Endothelial cell (in vitro differentiated cells): ENCODE measurements at regions not wholly inside any gene's neighbourhood (a gene's known extent, or its start where the extent isn't known, plus 50 kb on each side); places are given as distances from the start of the nearest gene placed in this dataset.

Experiments used
- DNase-seq: peaks from one replicate; pipeline ENCODE4 v3.0.0; 2021; ENCODE audit warnings: low spot score
- H3K27ac Mint-ChIP-seq: one replicate; pipeline ENCODE4 v1.8.0; 2021; ENCODE audit warnings: mixed read lengths, inconsistent platforms; ENCODE audit not compliant: unreplicated experiment
- H3K27me3 Mint-ChIP-seq: one replicate; pipeline ENCODE4 v1.8.0; 2021; ENCODE audit warnings: mild to moderate bottlenecking, moderate library complexity, mixed read lengths, inconsistent platforms; ENCODE audit not compliant: unreplicated experiment
- H3K36me3 Mint-ChIP-seq: one replicate; pipeline ENCODE4 v1.8.0; 2021; ENCODE audit warnings: mild to moderate bottlenecking, low read depth, mixed read lengths, inconsistent platforms; ENCODE audit not compliant: unreplicated experiment
- H3K4me1 Mint-ChIP-seq: one replicate; pipeline ENCODE4 v1.8.0; 2021; ENCODE audit warnings: mild to moderate bottlenecking, mixed read lengths, inconsistent platforms; ENCODE audit not compliant: unreplicated experiment
- H3K4me3 Mint-ChIP-seq: one replicate; pipeline ENCODE4 v1.8.0; 2021; ENCODE audit warnings: mild to moderate bottlenecking, mixed read lengths, inconsistent platforms; ENCODE audit not compliant: unreplicated experiment
- H3K9me3 Mint-ChIP-seq: one replicate; pipeline ENCODE4 v1.8.0; 2021; ENCODE audit warnings: mixed read lengths, inconsistent platforms; ENCODE audit not compliant: unreplicated experiment
- CTCF ChIP-seq: fragments of 200-600 bp; sonication (generic); IDR thresholded peaks from one replicate; pipeline ENCODE4 v1.5.0; 2021; ENCODE audit warnings: antibody characterized with exemption; ENCODE audit not compliant: unreplicated experiment

DNA sequence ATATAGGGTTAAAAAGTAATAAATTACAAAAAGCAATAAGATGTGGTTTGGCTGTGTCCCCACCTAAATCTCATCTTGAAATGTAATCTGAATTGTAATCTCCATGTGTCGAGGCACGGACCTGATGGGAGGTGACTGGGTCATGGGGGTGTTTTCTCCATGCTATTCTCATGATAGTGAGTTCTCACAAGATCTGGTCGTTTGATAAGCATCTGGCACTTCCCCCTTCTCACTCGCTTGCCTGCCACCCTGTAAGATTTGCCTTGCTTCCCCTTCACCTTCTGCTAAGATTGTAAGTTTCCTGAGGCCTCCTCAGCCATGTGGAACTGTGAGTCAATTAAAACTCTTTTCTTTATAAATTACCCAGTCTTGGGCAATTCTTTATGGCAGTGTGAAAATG lies 577.4 kb downstream of the TBC1D4 start:
- no peak for DNase-seq
- Mint-ChIP-seq H3K9me3 (no peaks in the 10 kb centered on the region), H3K4me1 (peaks cover 36% of the 10 kb centered on the region), H3K27ac (no peak overlapping the region), H3K36me3 (no peaks in the 10 kb centered on the region), H3K27me3 (peaks cover 2% of the 10 kb centered on the region), H3K4me3 (no peak overlapping the region)
- TF ChIP-seq CTCF = no peak

- no peak for TF ChIP-seq CTCF
- no peaks in the 10 kb centered on the region for H3K36me3 Mint-ChIP-seq
- no peak for DNase-seq
- peaks cover 8% of the 10 kb centered on the region for H3K4me1 Mint-ChIP-seq
- no peaks in the 10 kb centered on the region for H3K27me3 Mint-ChIP-seq
- no peak overlapping the region for H3K27ac Mint-ChIP-seq
- no peaks in the 10 kb centered on the region for H3K9me3 Mint-ChIP-seq
- H3K4me3 Mint-ChIP-seq = no peak overlapping the region
Observed at GRCh38 chr13:74895042-74895796, 586.8 kb downstream of the TBC1D4 start.

DNA sequence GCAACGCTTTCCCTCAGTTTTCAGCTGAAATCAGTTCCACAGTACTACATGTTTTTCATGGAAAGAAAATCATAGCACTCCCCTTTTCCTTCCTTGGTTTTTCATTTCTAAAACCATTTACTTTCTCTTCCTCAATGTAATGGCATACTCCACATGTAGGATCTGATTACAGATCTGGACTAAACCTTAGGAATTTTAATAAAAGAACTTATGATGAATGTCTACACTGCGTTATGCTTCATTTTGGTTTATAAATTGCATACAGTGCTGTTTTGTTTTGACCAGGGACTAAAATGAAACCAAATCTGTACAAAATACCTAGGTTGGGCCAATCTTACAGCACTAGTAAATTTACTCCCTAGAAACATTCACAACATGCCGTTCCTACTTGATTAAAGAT lies 589.9 kb downstream of the TBC1D4 start:
- TF ChIP-seq CTCF = no peak
- no peaks in the 10 kb centered on the region for H3K9me3 Mint-ChIP-seq
- no peaks in the 10 kb centered on the region for H3K27me3 Mint-ChIP-seq
- peaks cover 2% of the 10 kb centered on the region for H3K4me1 Mint-ChIP-seq
- H3K36me3 Mint-ChIP-seq = no peaks in the 10 kb centered on the region
- H3K4me3 Mint-ChIP-seq = no peak overlapping the region
- H3K27ac Mint-ChIP-seq = no peak overlapping the region
- no peak for DNase-seq

- H3K36me3 Mint-ChIP-seq = no peaks in the 10 kb centered on the region
- H3K27me3 Mint-ChIP-seq = no peaks in the 10 kb centered on the region
- no peaks in the 10 kb centered on the region for H3K9me3 Mint-ChIP-seq
- H3K4me1 Mint-ChIP-seq = peaks cover 2% of the 10 kb centered on the region
- H3K4me3 Mint-ChIP-seq = no peak overlapping the region
- TF ChIP-seq CTCF = no peak
- H3K27ac Mint-ChIP-seq = no peak overlapping the region
- no peak for DNase-seq
Observed at GRCh38 chr13:74891610-74892009, 590.4 kb downstream of the TBC1D4 start.

- no peaks in the 10 kb centered on the region for H3K36me3 Mint-ChIP-seq
- no peaks in the 10 kb centered on the region for H3K9me3 Mint-ChIP-seq
- H3K4me1 Mint-ChIP-seq = peaks cover 2% of the 10 kb centered on the region
- no peak for TF ChIP-seq CTCF
- no peak overlapping the region for H3K4me3 Mint-ChIP-seq
- no peaks in the 10 kb centered on the region for H3K27me3 Mint-ChIP-seq
- no peak for DNase-seq
- H3K27ac Mint-ChIP-seq = no peak overlapping the region
Observed at GRCh38 chr13:74889321-74889720, 592.6 kb downstream of the TBC1D4 start.
